Testis (tissue), 2 donors: ENCODE measurements at regions not wholly inside any gene's neighbourhood (a gene's known extent, or its start where the extent isn't known, plus 50 kb on each side); places are given as distances from the start of the nearest gene placed in this dataset.

Experiments
- POLR2A ChIP-seq: fragments of 450-650 bp; IDR thresholded peaks from one replicate; pipeline ENCODE4 v1.6.1; 2017; ENCODE audit warnings: antibody characterized with exemption, mild to moderate bottlenecking, moderate library complexity
- TF ChIP-seq, protein P1 (sequence below), 3 experiments: fragments of 450-650 bp in 2 of 3; fragments of 200-600 bp in 1 of 3; sonication (generic) in 1 of 3; IDR thresholded peaks; one replicate each; pipeline ENCODE4 v1.5.1; 2016 to 2019; ENCODE audit warnings: antibody characterized with exemption in 3 of 3, mild to moderate bottlenecking in 2 of 3, moderate library complexity in 1 of 3

DNA sequence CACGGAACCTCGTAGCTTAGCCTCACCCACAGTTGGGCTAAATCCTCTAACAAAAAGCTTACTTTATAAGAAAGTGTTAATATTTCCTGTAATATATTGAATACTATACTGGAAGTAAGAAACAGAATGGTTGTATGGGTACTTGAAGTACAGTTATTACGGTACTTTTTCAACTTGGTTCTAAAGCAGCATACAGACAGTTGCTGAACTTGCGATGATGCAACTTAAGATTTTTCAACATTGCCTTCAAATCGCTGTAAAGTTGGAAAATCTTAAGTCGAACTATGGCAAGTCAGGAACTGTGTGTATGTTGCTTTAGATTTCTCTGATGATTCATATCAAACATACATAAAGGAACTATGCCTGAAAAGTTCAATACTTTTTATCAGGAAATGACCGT lies 204.4 kb upstream of the C2CD4B start:
- no peak for TF ChIP-seq POLR2A
- TF ChIP-seq, protein P1, sequence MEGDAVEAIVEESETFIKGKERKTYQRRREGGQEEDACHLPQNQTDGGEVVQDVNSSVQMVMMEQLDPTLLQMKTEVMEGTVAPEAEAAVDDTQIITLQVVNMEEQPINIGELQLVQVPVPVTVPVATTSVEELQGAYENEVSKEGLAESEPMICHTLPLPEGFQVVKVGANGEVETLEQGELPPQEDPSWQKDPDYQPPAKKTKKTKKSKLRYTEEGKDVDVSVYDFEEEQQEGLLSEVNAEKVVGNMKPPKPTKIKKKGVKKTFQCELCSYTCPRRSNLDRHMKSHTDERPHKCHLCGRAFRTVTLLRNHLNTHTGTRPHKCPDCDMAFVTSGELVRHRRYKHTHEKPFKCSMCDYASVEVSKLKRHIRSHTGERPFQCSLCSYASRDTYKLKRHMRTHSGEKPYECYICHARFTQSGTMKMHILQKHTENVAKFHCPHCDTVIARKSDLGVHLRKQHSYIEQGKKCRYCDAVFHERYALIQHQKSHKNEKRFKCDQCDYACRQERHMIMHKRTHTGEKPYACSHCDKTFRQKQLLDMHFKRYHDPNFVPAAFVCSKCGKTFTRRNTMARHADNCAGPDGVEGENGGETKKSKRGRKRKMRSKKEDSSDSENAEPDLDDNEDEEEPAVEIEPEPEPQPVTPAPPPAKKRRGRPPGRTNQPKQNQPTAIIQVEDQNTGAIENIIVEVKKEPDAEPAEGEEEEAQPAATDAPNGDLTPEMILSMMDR (IDR thresholded peaks at IDR 0.05), result no peak
